Hematopoietic multipotent progenitor cell (in vitro differentiated cells): ENCODE measurements at regions not wholly inside any gene's neighbourhood (a gene's known extent, or its start where the extent isn't known, plus 50 kb on each side); places are given as distances from the start of the nearest gene placed in this dataset.

Experiments
- DNase-seq, 3 donors: peaks; one replicate each; pipeline ENCODE4 v3.0.0-alpha.2; 2011 to 2015; ENCODE audit warnings: low read depth in 2 of 3, low spot score in 2 of 3

DNA sequence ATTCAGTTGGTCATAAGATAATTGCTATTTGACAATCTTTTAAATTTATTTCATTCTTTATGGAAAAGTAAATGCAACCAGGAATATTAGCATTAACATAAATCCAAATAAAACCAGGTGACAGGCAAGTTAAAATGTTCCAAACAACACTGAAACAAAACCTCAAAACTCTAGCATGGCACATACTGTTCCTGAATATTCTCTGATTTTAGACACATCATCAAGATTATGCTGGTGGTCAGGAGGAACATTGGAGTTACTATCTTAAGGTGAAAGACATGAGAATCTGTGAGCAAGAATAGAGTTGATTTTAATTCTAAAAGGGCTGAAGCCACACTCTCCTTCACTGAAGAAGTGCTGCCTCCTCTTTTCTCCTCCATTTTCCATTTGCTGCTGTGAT lies 421.0 kb upstream of the THBS1 start:
- DNase-seq, result no peak

DNA sequence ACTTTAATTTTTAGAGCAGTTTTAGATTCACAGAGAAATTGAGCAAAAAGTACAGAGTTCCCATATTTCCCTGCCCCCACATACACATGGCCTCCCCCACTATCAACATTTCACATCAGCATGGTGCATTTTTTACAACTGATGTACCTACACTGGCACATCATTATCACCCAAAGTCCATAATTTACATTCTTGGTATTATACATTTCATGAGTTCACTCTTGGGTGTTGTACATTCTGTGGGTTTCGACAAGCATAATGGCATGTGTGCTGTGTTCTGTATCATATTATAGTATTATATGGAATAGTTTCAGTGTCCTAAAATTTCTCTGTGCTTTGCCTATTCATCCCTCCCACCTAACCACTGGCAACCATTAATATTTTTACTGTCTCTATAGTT lies 419.8 kb upstream of the THBS1 start:
- no peak for DNase-seq

DNA sequence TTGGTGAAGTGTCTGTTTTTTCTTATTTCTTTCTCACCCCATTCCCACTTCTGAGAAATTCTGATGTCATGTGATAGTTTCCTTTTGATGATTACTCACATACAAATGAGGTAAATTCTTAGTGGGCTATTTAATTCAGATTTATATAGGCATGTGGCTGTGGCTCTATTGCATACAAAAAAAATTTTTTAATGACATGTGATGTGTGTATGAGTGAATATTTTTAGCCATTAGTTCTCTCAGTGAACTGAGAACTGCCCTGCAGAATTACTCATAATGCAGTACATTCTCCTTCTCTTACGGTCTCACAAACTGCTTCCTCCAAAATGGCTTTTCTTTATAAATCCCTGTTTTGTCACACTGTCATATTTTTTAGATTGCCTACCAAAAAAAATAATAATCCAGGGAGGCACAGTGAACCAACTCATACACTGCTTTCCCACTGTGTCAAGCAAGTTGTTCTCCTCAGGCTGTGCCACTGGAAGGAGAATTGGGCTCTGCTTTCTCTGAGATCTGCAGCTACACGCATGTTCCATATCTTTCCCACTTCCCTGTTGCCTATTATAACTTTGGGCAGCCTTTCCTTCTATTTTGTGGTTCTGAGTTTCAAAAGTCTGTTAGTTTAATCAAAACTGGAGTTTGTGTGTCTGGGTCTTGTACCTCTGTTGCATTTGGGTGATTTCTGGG lies 415.7 kb upstream of the THBS1 start:
- DNase-seq, result no peak

DNA sequence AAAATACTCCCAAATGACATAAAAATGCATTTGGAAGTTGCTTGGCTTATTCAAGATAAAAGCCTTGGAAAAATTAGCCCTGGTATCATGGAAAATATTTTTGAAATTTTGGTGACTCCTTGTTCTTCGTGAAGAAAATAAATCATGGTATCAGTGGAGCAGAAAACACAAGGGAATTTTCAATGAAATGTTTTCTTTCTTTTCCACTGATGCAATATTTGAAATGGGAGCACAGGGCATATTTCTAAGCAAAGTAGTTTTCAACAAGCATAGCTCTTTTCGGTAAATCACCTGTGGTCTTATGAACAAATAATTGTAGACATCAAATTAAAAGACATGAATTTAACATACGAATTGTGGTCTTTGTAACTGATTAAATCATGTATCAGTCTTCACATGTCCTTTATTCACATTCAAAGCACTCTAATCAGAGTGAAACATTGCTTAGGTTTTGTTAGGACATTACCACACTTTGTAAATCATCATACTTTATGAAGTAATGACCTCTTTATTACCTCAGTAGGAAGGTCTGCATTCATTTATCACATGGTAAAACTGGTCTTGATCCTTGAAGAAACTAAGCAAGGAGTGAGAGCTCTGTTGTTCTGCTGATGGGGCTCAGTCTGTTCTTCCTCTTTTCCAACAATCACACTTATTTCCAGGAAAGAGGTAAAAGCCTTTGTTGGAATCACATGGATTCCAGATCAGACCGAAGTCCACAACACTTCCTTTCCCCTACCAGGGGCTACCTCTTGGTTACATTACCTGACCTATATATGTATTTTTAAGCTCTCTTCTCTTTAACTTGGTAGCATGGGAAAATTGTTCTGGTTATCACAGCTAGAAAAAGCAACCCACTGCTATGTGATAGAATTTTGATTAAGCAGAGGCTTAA lies 413.5 kb upstream of the THBS1 start:
- DNase-seq, result no peak

DNA sequence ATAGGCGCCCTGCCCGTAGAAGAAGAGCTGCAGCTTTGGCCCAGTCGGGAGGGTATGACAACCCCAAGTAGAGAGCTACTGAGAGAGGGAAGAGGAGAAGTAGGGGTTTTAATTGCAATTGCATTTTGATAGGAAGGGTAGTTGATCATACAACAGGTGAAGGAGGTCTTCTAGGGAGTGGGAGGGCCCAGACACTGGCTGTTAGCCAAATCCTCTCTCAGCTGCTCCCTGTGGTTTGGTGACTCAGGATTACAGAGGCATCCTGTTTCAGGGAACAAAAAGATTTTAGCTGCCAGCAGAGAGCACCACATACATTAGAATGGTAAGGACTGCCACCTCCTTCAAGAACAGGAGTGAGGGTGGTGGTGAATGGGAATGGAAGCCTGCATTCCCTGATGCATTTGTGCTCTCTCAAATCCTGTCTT lies 408.9 kb upstream of the THBS1 start:
- peak in 2 of 3 donors; percentile 78 to 87 for DNase-seq

DNA sequence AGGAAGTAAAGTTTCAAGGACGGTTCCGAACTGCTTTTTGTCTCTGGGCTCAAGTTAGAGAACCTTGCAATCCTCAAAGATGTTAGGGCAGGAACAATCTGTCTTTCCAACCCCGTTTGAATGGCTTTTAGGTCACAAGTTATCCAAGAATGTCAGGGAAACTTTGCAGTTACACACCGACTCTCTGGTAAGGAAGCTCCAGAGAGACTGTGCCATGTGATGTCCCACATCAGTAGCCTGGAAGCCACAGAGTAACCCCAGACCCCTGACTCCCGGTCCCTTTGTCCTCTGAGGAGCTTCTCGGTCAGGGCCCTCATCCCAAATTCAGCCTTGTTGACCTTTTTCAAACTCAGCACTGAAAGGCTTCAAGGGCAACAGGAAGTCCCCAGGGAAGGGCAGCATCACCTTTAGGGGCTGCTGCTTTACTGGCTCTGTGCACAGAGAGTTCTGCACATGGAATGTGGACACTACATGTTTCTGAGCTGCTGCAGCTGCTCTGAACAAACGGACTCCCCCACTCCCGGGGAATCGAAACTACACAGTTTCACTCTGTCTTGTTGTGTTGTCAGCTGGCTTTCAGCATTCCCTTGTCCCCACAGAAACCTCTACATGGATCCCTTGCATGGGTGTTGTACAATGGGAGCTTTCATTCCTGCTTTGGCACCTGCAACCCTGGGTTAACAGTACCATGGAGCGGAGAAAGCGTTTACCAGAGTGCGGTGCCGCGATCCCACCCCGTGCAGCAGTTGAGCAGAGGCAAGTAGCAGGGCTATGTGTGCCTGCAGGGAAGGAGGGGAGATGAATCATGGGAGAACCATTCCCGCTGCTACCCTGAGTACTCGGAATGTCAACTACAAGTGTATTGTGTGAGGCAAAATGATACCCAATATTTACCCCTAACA lies 408.2 kb upstream of the THBS1 start:
- no peak for DNase-seq

DNA sequence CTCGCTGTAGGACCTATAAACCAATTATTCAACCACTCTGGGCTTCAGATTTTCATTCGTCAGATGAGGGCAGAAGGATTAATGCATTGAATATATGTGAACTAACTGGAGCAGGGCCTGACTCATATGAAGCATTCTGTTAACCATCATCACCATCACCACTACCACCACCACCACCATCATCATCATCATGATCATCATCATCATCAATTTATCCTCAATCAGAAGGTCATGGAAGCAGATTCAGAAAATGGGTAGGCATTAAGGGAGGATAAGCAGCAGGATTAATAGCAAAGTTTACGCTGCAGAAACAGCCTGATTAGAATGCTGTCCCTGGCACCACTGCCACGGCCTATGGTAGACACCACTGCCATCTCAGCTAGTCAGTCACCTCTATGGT lies 407.5 kb upstream of the THBS1 start:
- DNase-seq, result no peak

DNA sequence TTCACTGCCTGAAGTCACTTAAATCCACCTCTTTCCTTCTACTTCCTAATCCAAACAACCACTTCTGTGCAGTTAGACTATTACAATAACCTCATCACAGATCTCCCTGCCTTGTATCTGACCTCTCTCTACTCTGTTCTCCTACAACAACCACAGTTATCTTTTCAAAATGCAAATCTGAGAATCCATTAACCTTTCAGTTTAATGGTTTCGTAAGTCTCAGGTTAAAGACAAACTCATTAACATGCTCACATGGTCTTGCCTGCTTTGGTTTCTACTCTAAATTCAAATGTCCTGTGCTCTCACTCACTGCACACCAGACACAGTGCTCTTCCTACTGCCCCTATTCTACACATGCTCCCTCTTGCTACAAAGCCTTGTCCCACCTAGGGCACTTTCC lies 406.5 kb upstream of the THBS1 start:
- no peak for DNase-seq

DNA sequence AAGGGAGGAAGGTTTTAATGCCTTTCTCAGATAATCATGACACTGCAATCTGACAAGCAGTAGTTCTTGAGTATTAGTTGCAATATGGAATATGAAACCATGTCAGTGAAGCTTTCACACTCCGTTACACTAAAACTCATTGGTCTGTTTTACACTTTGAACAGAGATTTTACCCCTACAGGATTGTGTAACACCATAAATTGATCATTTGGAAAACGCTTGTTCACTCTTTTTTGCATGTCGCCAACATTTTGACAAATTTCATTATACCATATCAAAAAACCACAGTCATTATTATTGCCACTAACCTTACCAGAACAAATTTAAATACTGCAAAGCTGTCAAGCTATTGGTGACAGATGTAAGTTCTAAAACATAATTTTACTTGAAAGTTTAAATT lies 404.8 kb upstream of the THBS1 start:
- DNase-seq, result no peak

DNA sequence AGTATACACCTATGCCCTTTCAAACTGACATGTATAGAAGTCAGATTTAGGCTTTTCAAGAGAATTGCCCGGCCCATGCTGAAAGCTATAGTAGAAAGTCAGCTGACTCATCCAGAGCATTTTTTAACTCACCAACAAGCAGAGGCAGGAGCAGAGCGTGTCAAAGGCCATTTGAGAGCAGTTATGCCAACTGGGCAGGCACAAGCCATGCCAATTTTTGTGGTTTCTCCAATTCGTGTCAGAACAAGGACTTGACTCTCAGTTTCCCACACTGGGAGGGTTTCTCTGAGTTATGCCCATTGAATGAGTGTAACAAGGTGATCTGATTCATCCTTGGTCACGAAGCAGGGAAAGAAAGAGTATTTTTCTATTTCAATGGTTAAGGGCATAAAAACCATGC lies 403.3 kb upstream of the THBS1 start:
- no peak for DNase-seq

DNA sequence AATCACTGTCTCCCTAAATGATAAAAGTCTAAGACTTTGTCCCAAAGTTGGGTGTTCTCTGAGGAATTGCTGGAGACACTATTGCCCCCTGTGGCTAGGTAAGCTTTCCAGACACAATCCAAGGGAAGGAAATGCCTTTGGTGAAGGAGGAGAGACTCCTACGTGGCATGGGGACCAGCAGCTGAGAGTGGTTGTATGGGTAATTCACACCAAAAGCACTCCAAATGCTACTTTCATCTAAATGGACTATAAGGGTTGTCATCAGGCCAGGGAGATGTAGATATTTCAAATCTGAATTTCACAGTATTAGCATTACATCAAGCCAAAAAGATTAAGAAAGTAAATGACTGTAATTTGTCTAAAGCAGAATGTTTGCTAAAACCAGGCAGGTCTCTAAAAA lies 400.8 kb upstream of the THBS1 start:
- no peak for DNase-seq

DNA sequence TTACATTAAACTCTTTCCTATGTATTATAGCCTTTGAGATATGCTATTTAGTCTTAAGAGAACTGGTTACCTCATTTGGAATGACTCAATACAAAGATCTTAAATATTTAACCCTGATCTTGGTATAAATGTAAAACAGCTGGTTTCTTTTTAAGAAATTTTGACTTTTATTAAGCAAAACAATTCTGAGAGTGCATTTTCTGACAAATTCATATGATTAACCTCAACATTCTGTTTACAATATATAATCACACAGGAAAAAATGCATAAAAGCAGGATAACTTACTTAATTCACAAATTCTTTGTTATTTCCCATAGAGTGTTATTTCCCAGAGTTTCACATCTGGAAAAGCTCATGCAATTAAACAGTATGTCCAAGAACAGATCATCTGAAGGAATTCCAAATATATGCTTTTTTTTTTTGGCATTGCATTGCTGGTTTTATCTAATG lies 400.4 kb upstream of the THBS1 start:
- no peak for DNase-seq

DNA sequence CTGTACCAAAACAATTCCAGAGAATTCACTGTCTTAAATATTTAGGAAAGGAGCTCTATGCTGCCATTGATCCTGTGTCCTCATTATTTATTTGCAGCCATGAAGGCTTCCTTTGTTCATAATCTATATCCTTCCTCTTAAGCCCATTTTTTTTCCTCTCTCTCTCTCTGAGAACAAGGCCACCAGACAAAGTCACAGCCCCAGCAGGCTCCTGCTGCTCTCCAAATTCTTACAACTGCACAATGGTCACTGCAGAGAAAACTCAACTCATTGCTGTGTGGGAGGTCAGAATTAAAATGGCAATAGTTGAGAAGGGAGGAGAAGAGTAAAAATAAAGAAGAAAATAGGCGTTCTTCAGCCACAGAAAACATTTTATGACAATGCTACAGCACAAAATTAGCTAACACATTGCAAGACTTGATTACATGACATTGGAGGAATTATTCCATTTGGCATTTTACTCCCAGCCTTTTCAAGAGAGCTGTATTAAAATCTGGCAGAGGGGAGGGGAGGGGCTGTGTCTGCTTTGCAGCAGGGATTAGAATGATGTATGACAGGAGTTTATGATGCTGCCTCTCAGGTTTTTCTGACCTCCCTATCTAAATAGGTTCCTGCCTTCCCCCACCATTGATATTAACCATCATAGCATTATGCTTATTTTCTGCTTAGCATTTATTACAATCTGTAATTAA lies 399.7 kb upstream of the THBS1 start:
- DNase-seq, result no peak

DNA sequence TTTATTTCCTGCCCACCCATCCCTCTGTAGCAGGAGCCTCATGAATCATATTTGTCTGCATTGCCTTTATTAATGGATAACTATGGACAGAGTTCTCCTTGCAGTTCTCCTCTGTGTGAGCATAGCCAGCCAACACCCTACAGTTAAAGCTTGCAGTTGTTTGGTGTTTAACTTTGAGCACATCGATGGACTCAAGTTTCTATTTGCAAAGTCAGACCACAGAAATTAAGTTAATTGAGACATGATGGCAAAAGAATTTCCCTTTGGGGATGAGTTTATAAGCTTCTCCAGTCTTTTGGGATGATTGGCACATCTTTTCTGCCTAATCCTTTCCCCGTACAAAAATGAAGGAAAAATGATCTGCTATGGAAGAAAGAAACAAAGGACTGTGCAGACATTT lies 398.9 kb upstream of the THBS1 start:
- DNase-seq, result no peak

DNA sequence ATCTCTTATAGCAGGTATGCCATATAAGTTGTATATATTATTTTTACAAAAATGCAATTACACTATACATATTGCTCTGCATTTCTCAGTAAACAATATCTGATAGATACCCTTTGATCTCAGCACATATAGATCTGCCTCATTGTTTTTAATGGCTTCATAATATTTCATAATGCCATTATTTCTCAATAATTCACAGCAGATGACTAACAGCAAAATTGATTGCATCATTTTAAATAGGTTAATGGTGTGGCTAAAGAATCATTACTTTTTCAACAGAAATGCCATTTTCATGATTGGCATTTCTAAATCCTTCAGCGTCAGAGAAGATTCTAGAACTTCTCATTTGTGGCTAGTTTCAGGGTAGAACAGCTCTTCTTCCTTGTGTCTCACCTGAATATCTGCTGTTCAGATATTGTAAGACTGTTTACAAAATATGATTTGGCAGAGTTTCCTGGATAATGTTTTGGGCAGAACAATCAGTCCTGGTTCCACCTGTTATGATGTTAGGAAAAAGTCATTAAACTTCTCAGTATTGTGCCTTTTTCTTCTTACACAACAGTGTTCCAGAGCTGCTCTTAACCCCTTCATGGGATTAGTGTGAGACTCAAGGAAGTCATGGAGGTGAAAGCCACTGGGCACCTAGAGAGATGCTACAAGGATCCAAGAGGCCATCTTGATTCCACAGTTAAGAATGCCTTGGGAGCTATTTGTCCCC lies 397.6 kb upstream of the THBS1 start:
- DNase-seq, result no peak

DNA sequence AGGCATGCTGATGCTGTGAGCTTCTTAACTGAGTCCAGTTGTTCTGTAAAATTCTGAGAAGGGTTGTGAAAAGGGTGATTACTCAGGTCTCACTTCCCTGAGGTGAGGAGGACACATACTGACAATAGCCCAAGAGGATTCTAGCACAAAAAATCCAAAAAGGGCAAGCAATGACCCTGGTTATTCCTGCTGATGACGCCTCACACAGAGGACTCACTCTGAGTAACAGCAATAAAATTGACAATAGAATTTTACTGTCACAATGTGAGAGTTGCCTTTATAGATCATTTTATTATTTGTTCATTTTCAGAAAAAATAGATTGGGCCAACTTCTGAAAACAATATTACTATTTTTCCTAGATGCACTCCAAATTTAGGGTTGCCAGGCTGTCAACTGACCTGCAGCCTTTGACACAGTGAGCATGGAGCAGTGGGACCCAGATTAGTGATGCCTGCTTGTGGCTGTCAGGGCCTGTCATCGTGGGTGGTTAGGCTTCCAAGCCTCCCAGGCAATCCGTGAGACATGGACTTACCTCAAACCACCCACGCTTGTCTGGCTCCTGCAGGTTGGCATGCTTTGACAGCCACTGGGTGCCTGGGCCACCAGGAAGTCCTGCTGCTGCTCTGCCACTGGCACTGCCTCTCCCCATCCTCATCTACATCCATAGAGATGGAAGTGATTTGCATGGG lies 396.0 kb upstream of the THBS1 start:
- no peak for DNase-seq

DNA sequence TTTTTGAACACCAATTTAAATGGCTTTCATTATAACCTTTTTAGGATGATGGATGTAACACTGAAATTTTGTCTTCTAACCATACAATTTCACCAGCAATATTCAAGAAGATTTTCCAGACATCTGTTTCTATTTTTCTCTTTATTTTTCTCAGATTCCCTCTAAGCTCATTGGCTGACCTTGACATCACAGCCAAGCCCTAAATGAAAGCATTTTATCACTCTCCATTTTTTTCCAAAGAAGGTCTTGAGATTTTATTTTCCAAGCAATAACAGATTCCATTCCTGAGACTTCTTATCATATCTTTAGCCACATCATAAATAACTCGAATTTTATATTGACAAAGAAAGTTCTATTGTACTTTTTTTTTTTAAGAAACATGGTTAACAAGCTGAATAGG lies 392.6 kb upstream of the THBS1 start:
- no peak for DNase-seq

DNA sequence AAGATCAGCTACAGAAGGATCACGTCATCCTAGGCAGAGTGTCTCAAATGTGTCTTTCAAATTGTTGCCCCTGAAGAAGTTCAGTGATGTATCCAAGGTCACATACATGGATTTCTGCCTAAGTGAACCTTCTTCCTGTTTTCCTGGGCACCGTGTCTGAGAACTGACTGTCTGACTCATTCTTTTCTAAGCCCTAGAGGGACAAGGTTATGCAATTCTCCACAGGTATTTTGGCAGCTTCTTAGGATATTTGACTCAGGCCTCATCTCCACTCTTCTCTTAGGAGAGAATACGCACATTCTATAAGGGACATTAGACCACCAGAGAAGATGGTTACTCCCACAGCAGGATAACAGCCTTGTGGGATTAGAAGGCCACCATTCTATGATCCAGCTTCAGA lies 391.9 kb upstream of the THBS1 start:
- no peak for DNase-seq

DNA sequence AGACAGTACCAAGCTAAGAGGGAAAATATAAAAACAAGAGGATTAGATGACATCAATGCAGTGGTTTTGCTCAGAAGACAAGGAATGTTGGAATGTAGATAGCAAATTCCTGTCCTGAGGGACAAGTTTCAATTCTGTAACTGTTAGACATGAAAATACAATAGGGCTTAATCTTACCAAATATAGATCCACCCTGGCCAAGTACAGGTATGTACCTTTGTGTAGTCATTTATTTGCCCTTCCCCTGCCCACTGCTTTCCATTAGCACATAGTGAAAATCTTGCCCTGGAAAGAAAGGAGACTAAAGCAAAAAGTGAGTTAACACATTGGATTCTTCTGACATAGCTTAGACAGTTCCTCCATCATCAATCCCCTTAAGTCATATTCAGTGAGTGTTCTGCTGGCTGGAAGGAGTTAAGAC lies 389.0 kb upstream of the THBS1 start:
- no peak for DNase-seq
